Anterior cingulate cortex (tissue), 58 donors: ENCODE measurements at regions not wholly inside any gene's neighbourhood (a gene's known extent, or its start where the extent isn't known, plus 50 kb on each side); places are given as distances from the start of the nearest gene placed in this dataset.

Source experiments
- DNase-seq, 58 donors: peaks; one replicate each; lab custom pipeline; 2025; lab: John Stamatoyannopoulos, UW

DNA sequence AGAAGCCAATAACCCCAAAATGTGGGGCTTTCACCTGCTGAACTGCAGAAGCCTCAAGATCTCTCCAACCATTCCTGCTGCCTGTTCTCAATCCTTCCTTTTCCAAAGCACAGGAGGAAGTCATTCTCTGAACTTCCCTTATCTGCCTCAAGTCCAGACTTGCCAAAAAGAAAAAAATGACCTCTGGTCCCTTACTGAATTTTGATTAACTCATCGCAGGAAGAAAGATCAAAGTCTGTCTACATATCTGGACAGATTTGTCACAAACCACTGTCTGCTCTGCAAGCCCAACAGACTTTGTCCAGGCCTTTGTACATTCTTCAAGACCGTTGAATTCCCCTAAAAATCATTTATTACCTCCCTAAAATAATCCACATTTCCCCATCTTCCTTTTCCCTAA, 126.5 kb upstream of the NBEA start:
- no peak for DNase-seq

DNA sequence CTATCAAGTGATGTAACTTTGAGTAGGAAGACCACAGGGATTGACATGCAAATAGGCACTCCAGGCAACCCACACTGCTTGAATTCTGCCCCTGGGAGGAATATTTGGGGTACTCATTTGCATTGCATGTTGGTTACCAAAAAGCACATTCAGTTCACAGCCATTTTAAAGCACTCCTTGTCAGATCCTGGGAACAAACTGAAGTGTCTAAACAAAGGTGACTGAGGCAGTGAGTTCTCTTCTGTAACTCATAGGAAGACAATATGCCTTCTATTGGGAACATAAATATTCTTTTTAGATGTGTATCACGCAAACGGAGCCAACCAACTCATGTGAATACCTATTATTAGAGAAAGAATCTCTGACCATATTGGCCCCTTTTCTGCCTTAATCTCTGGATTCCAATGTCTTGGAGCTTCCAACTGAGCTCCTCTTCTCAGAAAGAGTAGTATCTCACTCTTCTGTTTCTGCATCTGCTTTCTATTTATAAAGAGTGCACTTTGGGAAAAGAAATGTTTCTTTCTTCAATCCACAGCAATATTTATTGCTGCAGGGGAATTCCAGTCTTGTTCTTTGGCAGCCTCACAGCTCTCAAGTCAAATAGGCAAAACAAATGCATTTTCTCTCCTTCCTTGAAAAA, 125.7 kb upstream of the NBEA start:
- peak in 2 of 58 donors; percentile 6 to 16 for DNase-seq

DNA sequence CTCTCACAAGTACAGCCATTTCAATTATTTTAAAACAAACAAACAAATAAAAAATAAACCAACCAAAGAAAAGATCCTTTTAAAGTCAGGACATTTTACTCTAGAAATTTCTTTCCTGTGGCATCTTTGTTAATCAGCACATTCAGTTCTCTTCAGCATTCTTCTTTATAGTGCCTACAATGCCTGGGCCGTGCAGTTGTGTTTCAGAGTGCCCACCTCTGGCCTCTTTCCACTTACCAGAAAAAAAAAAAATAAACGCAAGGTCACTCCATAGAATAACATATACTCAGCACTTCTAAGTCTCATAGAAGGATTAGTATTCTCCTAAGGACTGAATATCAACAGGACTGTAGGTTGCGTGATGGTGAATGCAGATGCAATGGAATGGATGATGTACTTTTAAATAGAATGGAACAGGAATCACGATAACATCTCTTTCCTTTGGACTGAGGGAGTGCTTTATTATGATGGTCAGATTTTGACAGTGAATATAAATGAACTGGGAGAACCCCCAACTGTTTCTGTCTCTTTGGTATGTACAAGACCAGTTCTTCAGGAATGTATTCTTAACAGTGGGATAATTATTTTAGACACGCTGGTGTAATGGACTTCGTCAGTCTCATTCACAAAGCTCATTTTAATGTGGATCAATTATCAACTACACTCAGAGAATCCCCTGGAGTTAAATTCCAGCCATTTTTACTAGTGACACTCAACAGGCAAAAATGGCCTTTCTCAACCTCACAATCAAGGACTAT, 125.0 kb upstream of the NBEA start:
- DNase-seq = no peak

DNA sequence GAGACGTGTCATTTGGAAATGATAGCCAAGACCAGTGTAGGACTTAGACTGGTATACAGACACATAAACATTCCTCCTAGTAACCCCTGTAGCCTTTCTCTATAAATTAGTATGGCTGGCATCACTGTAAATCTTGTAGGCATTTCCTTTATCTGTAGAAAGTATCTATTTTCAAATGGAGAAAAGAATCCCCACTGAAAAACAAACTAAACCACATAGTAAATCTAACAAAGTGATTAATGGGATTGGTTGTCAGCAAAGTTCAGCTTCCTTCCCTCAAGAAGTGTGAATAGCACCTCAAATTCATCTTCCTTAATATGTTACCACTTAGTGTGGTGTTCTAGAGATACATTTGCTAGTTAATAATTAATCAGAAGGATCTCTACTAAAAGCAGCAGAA, 119.4 kb upstream of the NBEA start:
- no peak for DNase-seq

DNA sequence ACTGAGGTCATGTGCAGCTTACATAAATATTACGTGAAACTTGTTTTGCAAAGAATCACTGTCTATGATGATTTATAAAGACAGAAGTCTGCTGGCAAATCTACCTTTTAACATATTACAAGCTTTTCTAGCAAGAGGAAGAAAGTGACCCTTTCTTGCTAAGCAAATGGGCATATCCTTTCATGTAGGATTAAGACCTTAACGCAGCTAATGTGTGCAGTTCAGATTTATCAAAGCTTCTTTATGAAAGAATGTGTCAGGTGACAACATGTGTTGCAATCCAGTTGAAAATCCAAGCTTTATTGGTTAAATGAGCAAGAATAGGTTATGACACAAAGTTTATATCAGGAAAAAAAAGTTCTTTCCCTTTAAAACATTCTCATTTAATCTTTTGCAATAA, 115.6 kb upstream of the NBEA start:
- DNase-seq = no peak

DNA sequence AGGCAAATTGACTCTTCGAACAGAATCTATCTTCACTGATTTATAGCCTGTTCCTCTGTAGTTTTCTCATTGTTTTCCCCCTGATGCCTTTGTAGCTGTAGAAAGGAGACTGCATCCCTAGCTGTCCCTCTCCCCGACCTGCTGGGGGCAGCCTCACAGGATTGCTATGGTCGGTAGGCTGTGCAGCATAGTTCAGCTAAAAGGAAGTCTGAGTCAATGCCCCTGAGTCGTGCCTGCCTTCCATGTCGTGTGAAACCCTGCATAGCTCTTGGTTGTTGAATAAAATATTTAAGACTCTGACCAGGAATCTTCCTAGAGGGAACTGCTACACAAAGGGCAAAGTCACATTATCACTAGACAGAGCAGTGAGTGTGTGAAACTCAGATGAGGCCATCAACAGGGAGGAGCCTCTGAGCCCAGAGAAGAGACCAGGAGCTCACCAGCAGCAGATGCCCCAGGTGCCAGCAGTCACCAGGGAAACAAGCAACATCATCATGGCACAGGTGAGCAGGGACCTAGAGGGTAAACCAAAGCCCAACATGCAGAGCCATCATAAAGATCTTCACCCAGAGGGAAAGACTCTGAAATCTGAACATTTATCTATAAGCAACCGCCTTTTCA, 108.4 kb upstream of the NBEA start:
- DNase-seq = no peak

DNA sequence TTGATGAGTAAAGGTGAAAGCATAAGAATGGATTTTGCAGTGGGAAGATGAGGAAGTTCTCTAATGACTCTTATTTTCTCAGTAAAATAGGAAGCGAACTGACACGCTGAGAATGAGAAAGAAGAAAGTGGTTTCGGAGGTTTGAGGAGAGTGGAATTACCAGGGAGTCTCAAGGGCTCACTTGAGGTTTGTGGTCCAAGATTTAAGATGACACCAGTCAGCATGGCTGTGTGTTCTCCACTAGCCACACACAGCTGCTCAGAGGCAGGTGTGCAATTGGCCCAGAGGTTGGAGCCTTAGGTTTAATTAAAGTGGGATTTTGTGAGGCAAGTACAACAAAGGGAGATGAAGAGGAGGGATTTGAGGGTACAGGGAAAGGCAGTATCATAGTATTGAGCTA, 99.6 kb upstream of the NBEA start:
- no peak for DNase-seq

DNA sequence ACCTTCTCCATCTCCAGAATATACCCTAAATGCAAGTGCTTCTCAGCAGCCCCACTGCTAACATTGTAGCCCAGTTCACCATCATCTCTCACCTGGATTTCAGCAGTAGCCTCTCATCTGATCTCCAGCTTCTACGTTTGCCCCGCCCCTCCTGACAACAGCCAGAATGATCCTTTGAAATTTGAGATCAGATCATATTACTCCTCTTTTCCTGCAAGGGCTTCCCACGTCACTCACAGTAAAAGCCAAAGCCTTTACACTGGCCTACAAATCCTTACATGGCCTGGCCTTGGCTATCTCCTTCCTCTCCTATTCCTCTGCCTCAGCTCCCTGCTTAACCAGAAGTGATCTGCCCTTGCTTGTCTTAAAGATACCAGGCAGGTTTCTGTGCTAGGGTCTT, 94.3 kb upstream of the NBEA start:
- DNase-seq = no peak

DNA sequence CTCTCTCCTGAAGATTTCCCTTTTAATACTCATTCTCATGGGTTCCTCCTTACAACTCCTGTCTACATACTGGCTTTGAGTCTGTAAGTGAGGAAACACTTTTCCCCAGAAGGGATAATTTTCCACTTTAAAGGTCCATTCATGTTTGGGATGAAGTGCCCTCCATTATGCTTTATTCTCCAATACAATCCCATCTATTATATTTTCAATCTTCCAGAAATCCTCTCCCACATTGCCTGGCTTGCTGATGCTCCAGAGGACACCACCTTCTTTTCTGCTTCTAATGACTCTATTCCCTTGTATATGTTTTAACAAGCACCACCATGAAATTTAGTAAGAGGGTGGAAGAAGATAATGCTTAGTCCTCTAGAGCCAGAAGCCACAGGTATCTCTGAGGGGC, 92.7 kb upstream of the NBEA start:
- DNase-seq = no peak

DNA sequence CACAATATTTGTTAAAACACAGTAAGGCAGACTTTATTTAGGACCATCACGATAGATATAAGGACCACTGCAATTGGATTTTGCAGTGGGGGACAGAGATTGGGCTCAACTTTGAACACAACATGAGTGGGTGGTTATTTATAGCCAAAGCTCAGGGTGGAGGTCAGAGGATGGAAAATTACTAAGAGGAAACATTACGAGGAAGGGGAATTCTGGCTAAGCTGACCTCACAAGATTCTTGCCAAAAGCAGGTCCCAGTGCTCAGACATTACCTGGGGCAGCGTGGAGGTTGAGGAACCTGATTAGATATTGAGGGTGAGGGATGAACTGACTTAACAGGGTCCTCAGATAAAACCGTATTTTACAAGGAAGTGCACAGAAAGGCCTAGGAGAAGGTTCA, 88.9 kb upstream of the NBEA start:
- no peak for DNase-seq

DNA sequence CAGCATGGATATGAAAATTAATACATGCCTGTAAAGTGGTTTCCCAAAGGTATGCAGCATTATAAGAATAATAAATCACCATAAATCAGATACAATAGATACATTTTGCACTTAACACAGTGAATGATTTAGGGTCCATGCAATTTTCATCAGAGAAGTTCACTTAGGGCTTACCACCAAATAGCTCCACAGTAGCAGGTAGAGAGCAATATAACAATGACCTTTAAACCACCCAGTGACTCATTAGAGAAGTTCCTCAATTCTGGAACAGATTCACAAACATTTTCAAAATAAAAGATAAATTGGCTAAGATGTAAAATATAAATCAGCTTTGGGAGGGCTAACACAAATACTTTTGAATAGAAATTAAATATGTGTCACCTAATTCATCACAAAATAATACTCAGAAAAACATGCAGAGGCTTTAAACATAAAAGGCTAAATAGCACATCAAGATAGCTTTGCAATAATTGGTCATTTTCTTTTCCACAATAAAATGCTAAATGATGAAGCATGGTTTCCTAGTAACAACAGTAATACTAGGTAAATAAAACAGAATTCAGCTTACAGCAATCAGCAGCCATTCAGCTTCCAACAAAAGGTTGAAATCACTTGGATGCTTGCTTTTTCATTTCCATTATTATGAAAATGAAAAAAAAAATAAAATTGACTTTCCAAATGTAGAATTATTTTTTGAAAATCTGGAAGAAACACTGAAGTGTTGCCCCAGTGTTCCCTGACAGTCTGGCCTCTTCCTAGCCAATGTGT, 84.3 kb upstream of the NBEA start:
- no peak for DNase-seq

DNA sequence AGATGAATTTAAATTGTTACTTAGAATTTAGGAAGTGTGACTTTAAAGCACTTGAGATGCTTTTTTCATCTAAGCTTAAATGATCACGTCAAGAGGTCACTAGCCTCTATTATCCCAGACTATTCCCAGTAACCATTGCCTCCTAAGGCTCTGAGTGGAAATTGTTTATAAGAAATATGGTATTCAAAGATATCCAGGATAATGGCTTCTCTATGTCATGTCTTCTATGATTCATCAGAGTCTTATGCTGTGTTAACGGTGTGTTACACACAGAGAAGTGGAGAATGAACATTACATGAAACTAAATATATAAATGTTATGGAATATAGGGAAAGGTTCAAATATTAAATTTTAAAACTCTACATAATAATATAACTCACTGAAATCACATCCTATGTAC, 79.8 kb upstream of the NBEA start:
- no peak for DNase-seq

DNA sequence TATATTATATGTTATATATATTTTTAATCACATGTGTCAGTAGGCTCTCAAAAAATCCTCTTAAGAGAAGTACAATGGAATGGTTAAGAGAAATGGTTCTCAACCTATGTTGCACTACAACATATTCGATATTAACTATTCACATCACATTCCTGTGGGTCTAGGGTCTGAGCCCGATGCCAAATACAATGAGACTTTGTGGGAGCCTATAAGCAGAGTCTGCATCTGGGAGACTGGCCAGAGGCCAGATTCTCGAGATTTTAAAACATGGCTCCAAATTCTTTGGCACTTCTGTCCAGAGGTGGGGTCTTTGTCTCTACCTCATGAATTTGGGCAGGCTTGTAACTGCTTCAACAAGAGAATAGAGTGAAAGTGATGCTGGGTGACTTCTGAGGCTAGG, 79.4 kb upstream of the NBEA start:
- DNase-seq = no peak

DNA sequence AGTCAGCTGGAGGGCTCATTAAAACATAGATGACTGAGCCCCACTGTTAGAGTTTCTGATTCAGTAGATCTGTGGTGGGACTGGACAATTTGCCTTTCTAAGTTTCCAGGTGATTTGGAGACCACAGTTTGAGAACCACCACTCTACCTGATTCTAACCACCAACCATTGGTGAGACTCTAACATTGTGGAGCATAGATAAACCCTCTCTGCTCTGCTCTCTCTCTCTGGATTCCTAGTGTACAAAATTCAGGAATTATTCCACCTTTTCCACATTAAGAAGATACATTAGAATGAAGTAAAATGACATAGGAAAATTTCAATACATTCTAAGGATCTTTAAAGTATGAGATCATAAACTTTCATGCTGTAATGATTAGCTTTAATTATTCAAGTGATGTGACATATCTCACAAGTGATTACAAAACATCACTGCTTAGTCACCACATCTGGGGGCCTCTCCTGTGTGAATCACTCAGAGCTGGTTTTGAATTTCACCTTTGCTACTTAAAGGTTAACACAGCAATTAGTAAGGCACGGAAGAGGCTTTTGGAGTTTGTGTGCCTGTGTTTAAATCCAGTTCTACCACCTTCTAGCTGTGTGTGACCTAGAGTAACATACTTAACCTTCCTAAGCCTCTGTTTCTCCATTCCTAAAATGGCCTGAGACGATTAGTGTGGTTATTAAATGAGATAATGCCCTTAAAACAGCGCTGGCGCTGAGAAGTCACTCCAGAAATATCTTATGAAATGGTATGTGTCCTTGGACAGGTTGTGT, 78.5 kb upstream of the NBEA start:
- DNase-seq = no peak

DNA sequence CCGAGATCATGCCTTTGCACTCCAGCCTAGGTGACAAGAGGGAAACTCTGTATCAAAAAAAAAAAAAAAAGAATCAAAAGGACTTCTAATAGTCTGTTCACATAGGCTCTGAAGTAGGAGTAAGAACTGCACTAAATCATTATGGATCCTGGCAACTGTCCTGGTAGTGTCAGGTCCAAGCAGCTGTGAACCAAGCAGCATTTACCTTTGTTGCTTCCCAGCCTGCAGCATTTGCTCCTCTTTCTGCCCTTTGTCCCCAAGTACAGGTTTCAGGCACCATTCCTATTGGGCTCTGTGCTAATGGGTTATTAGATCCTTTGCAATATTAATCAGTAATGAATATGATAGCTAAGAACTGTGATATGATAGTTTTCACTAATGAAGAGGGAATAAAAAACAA, 77.4 kb upstream of the NBEA start:
- no peak for DNase-seq

DNA sequence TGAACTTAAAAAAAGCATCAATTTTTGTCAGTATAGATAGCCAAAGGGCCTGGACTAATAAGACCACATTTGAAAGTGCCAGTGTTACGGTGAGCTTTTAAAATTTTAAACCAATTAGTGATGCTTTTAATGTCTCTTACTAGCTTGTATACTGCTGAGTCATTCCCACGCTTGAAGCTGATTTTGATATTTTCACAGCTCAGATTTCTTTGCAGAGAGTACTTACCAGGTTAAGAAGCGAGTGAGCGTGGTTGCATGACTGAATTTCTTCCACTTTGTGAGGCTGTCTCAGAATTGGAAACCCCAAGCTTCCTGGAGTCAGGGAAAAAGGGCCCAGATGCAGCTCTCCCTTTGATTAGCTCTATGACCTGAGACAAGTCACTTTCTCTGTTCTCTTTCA, 74.5 kb upstream of the NBEA start:
- peak in 1 of 58 donors; percentile 1 for DNase-seq

DNA sequence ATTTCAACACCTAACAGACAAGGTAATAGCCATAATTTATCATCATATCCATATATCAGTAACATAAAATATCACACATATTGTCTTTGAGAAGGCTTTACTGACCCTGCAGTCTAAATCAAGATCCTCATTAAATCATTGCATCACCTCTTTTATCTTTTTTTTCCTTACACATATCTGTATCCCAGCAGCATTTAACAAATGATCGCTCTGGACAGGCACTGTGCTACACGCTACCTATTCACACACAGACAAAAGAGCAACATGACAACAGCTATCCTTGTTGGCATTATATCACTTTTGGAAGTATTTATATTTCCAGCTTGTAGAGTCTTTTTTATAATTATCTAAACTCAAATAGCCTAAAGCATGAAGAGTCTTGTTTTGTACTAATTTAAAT, 73.3 kb upstream of the NBEA start:
- no peak for DNase-seq

DNA sequence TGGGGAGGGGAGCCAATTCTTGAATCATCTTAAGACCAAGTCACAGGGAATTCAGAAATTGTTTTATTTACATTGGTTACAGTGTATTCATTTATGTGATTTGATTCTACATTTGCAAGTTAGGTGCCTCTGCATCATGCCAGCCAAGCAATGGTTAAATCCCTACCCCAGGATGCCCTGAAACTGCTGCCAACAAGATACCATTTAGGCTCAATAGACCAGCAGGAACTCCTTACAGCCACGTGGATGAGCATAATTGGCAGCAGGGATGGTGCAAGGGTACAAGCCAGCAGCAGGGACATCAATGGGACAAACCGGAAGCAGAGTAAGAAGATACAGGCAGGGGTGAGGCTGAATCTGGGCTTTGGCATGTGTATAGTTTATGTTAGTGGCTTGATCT, 72.4 kb upstream of the NBEA start:
- no peak for DNase-seq

DNA sequence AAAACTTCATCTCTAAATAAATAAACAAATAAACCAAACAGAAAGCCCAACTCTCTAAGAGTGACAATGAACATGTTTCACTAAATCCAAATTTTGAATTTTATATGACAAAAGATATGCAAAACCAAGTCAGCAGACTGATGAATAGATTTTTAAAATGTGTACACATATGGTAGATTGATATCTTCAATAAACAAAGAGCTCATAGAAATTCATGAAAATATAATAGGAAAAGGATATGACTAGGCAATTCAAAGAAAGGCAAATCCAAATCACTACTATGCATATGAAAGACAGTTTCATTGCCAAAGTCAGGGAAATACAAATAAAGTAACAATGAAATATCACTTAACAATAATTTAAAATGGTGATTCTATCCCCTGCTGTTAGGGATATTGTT, 63.7 kb upstream of the NBEA start:
- DNase-seq = no peak

DNA sequence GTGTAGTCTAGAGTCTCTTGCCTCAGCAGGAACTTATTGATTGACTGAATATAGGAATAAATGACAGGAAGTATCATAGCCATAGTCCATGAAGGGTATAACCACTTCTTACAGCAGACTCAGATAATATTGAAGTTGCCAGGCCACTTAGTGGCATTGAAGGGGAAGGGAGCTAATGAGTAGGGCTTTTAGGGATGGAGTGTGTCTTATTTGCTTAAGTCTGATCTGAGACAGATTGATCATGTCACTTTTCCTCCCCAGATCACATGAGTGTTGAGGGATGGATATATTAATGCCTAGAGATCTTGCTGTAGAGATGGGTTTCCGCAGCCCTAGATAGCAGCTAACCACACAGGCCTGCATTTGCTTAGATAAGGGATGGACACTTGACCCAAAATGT, 62.2 kb upstream of the NBEA start:
- DNase-seq = no peak

DNA sequence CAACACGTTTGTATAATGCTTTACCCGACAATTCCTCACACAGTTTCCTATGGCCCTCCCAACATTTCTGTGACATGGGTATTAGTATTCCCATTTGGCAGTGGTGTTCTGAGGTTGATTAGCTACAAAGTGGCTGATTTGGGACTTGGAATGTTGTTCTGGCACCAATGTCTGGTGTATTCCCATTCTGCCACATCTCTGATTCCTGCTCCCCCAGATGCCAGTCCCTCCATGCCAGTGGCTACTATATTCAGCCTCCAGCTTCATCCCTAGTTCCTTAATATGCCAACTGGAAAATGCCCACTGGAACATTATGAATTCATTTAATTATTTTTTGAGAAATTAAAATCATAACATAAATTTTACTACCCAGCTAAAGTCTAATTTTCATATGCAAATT, 60.6 kb upstream of the NBEA start:
- DNase-seq = no peak
